AG09319 (cell line): ENCODE measurements at regions not wholly inside any gene's neighbourhood (a gene's known extent, or its start where the extent isn't known, plus 50 kb on each side); places are given as distances from the start of the nearest gene placed in this dataset.
A peak's percentile ranks its signal among the peaks of the same experiment; 100 is the strongest.

Experiments
- DNase-seq: peaks from one replicate; pipeline ENCODE4 v3.0.0-alpha.2; 2010; ENCODE audit warnings: low read depth; ENCODE audit errors: extremely low read depth
- TF ChIP-seq, protein P1 (sequence below): IDR thresholded peaks from 2 replicates; pipeline ENCODE4 v1.5.1; 2011; ENCODE audit warnings: low read depth, mild to moderate bottlenecking, inconsistent platforms, low read length, moderate library complexity

DNA sequence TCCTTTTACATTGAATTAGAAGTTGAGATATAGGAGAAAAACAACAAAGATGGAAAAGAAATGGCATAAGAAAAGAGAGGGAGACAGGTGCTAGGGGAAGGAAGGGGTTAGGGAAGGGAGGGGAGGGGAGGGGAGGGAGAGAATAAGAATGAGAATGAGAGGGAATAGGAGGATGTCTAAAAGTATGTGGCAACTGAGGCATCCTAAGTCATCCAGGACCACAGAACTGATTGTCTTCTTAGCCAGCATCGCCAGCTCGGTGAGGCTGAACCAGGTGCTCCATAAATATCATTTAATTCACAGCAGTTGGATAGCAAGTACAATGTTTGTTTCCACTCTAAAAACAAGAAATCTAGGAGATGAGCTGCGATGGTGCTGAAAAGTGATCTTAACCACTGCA is 393.5 kb downstream of the TMEM182 start:
- TF ChIP-seq, protein P1, sequence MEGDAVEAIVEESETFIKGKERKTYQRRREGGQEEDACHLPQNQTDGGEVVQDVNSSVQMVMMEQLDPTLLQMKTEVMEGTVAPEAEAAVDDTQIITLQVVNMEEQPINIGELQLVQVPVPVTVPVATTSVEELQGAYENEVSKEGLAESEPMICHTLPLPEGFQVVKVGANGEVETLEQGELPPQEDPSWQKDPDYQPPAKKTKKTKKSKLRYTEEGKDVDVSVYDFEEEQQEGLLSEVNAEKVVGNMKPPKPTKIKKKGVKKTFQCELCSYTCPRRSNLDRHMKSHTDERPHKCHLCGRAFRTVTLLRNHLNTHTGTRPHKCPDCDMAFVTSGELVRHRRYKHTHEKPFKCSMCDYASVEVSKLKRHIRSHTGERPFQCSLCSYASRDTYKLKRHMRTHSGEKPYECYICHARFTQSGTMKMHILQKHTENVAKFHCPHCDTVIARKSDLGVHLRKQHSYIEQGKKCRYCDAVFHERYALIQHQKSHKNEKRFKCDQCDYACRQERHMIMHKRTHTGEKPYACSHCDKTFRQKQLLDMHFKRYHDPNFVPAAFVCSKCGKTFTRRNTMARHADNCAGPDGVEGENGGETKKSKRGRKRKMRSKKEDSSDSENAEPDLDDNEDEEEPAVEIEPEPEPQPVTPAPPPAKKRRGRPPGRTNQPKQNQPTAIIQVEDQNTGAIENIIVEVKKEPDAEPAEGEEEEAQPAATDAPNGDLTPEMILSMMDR: no peak

DNA sequence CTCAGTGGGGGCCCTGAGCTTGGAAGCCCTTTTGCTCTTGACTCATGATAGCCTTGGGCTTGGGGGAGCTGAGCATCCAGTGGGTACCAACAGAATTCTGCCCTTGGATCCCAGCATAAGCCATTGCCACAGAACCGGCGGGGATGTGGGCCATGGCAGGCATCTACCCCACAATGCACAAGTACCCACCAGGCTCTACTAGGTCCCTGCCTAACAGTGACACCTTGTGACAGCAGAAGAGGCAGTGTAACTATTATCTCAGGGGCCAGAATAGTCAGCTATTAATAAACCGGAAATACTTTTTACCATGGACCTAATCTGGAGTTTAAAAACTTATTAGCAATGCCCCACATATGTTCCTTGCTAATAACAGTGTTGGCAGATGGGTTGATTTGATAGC is 397.2 kb downstream of the TMEM182 start:
- TF ChIP-seq, protein P1: no peak

More for the DNA sequence above, 393.5 kb downstream of the TMEM182 start:
- no peak for DNase-seq

DNA sequence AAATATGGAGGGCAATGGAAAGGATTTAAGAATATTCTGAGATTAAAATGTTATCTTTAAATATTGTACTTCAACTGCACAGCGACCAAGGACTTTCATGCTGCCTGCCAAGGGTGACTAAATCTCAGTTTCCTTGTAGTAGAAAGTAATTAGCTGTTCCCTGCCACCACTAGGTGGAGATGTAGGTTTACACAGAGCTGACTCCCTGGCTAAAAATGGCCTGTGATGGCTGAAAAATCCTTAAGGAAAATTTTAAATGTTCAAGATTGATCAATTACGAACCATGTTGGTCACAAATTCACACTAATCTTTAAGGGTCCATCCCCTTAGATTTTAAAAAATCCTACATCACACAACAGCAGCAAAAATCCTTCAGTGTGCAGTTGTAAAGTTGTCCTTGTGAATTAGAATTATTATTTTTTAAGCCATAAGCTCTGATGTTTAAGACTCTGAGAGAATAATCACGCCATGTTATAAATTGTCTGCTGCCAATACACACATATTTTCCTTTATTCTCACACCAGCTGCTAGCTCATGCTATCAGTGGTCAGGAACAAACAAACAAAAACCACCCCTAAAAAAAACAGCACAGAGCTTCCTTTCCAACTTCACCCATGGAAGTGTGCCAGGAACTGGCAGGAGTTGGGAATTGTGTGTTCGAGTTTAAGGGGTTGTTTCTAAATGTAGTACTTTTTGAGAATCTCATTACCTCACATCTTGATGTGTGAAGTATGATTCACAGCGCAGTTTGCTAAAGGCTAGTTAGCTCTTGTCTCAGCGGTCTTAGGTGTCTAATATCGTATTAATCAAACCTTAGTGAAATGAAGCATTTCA is 399.8 kb downstream of the TMEM182 start:
- TF ChIP-seq, protein P1: peak; percentile 58
- peak; percentile 1 for DNase-seq

More for the DNA sequence above, 397.2 kb downstream of the TMEM182 start:
- DNase-seq: no peak

DNA sequence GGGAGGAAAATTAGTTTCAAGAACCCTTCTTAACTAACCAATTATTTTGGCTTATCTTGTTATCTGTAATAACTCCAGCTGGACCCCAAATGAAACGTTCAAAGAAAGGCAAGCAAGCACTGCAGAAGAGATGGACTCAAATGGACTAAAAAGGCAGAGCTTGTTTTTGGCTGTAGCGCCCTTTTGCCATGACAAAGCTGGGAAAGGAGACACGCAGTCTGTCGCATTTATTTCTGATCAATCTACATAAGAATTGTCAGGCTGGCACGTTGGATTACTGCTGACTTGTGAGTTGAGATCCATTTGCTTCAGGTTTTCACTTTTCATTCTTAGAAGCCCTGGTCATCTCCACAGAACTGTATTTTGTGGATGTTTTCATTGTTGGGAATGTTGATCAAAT is 402.9 kb downstream of the TMEM182 start:
- TF ChIP-seq, protein P1: no peak
- DNase-seq: no peak

DNA sequence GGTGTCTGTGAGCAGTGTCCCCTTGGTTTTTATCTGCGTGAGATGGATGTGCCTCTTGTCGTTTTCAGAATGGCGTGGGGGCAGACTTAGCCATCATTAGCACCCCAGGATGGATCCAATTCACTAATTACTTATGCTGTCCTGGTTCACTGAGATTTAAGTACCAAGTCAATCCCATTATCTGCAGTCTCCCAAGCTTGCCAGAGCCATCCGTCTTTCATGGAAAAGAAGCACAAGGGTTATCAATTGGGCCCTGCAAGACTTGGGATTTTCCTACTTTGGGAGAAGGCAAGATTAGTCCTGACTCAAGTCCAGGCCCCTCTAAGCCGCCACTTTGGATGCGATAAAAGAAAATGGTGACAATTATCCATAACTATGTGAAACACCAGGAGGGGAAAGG is 404.0 kb downstream of the TMEM182 start:
- no peak for DNase-seq
- TF ChIP-seq, protein P1: no peak

DNA sequence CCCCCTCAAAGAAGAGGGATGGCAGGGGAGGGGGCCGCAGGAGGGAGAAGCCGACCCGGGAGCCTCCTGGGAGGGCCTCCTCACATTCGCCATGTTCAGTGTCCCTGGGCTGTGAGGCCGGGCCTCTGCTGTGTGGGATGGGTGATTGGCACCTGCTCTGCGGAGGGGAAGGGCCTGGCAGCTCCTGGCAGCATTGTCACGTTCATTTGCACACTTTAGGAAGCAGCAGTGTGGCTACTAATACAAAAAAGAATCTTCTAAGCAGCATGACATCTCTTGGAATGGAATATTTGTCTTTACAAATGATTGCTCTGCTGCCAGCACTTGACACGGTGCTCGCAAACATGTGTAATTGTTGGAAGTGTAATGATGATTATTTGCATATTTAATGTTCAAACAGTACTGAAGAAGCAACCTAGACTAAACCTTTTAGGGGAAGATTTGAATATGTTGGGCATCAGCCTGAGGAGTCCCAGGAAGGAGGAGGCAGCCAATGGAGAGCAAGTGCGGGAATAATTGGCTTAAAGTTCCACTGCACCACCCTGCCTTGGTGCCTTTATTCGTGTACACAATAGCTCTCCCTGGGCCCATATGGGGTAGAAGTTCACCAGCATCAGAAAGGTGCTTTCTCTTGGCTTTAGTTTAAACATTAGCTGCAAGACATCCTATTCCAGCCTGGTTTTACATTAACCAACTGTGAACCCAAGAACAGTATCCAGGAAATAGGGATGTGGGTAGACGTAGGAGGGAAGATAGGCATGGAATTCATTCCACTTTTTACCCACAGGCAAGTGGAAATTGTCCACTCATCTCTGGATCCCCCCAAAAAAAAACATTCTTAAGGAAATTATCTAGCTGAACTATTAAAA is 404.9 kb downstream of the TMEM182 start:
- no peak for DNase-seq
- TF ChIP-seq, protein P1: no peak

DNA sequence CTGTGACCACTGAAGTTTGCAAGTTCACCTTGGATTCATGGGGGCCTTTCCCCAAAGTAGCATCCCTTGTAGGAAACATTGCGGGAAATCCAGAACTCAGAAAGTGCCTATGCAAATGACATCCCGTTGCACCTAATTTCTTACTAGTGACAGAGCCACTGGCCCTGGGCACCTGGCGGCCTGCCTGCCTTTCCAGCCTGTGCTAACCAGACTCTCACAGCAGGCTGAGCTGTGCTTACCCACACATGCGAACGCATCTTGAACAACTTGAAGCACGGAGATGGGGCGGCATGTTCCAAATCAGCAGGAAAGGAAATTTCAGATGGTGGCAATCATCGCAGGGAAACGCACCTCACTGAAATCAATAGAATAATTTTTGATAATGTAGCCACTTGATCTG is 405.8 kb downstream of the TMEM182 start:
- TF ChIP-seq, protein P1: no peak

More for the DNA sequence above, 405.8 kb downstream of the TMEM182 start:
- DNase-seq: no peak
